Keratinocyte (primary cell): ENCODE measurements at regions not wholly inside any gene's neighbourhood (a gene's known extent, or its start where the extent isn't known, plus 50 kb on each side); places are given as distances from the start of the nearest gene placed in this dataset.

Source experiments
- DNase-seq: peaks from one replicate; pipeline ENCODE4 v3.0.0-alpha.2; 2011; ENCODE audit warnings: low read depth, missing footprints, low spot score
- FAIRE-seq: peaks from 2 replicates; lab custom pipeline; 2011; peaks lifted over from hg19 to GRCh38; lab: Jason Lieb, UNC
- H2AFZ ChIP-seq: 2 replicates; pipeline ENCODE4 v1.6.0; 2012; ENCODE audit warnings: low read length, control low read depth, inconsistent platforms; ENCODE audit not compliant: control insufficient read depth
- H3K27ac ChIP-seq: 2 replicates; pipeline ENCODE4 v1.5.1; 2011; ENCODE audit warnings: low read length; ENCODE audit not compliant: control insufficient read depth, insufficient read depth
- H3K27me3 ChIP-seq: 3 replicates; pipeline ENCODE4 v1.6.0; 2011; ENCODE audit warnings: low read length; ENCODE audit not compliant: control insufficient read depth, insufficient read depth; ENCODE audit errors: extremely low read depth
- H3K36me3 ChIP-seq, 2 experiments: 2 replicates in 1 of 2; 3 replicates in 1 of 2; pipeline ENCODE4 v1.5.1; 2011; ENCODE audit warnings: low read length in 2 of 2, mild to moderate bottlenecking in 1 of 2; ENCODE audit not compliant: control insufficient read depth in 2 of 2, insufficient read depth in 2 of 2; ENCODE audit errors: extremely low read depth in 1 of 2
- H3K4me1 ChIP-seq: 3 replicates; pipeline ENCODE4 v1.5.1; 2011; ENCODE audit warnings: low read length; ENCODE audit not compliant: control insufficient read depth, insufficient read depth; ENCODE audit errors: extremely low read depth
- H3K4me2 ChIP-seq: 3 replicates; pipeline ENCODE4 v1.6.0; 2011; ENCODE audit warnings: low read depth, low read length; ENCODE audit not compliant: control insufficient read depth, insufficient read depth; ENCODE audit errors: extremely low read depth
- H3K4me3 ChIP-seq, 3 experiments: fragments of 200-600 bp in 1 of 3; sonication (generic) in 1 of 3; 2 replicates in 2 of 3; 3 replicates in 1 of 3; pipeline ENCODE4 v1.5.1; 2011 to 2016; ENCODE audit warnings: low read length in 3 of 3, mild to moderate bottlenecking in 3 of 3, control low read depth in 2 of 3, inconsistent platforms in 1 of 3, low read depth in 1 of 3, mixed read lengths in 1 of 3, mixed run types in 1 of 3, moderate library complexity in 1 of 3; ENCODE audit not compliant: control insufficient read depth in 2 of 3, insufficient read depth in 2 of 3; ENCODE audit errors: extremely low read depth in 1 of 3
- H3K79me2 ChIP-seq: 2 replicates; pipeline ENCODE4 v1.6.0; 2012; ENCODE audit warnings: low read length; ENCODE audit not compliant: control insufficient read depth, insufficient read depth
- H3K9ac ChIP-seq: 3 replicates; pipeline ENCODE4 v1.6.0; 2011; ENCODE audit warnings: low read length; ENCODE audit not compliant: control insufficient read depth, insufficient read depth; ENCODE audit errors: extremely low read depth
- H3K9me1 ChIP-seq: 3 replicates; pipeline ENCODE4 v1.6.0; 2011; ENCODE audit warnings: low read length; ENCODE audit not compliant: control insufficient read depth, insufficient read depth; ENCODE audit errors: extremely low read depth
- H3K9me3 ChIP-seq: 2 replicates; pipeline ENCODE4 v1.5.1; 2012; ENCODE audit warnings: low read depth, low read length; ENCODE audit not compliant: control insufficient read depth
- H4K20me1 ChIP-seq: 3 replicates; pipeline ENCODE4 v1.6.0; 2011; ENCODE audit warnings: low read length; ENCODE audit not compliant: control insufficient read depth, insufficient read depth; ENCODE audit errors: extremely low read depth
- CTCF ChIP-seq, 3 experiments: IDR thresholded peaks in 1 of 3; conservative IDR thresholded peaks in 1 of 3; optimal IDR thresholded peaks in 1 of 3; 2 replicates in 2 of 3; 3 replicates in 1 of 3; pipeline versions ENCODE3 to v1.5.1; 2011; ENCODE audit warnings: low read length in 3 of 3, mild to moderate bottlenecking in 3 of 3, moderate library complexity in 2 of 3, control low read depth in 1 of 3, inconsistent platforms in 1 of 3; ENCODE audit not compliant: insufficient read depth in 2 of 3; ENCODE audit errors: extremely low read depth in 1 of 3
- EZH2 ChIP-seq: IDR thresholded peaks from one replicate; pipeline ENCODE4 v1.6.1; 2012; ENCODE audit warnings: inconsistent platforms, mild to moderate bottlenecking, low read length, moderate library complexity
- dilution Hi-C: fragments of 300-500 bp; cut with MboI; formaldehyde crosslinking; loops from one replicate; pipeline ENCODE4 v1.7.0; 2020; ENCODE audit warnings: low sequenced_read_pairs; ENCODE audit not compliant: extremely low pct_ligation_motif_present

- H3K4me3 ChIP-seq: no peak overlapping the region
- H3K9me1 ChIP-seq: no peaks in the 10 kb centered on the region
- H3K79me2 ChIP-seq: no peaks in the 10 kb centered on the region
- no peaks in the 10 kb centered on the region for H4K20me1 ChIP-seq
- H2AFZ ChIP-seq: no peak overlapping the region
- no peak for DNase-seq
- H3K9ac ChIP-seq: no peak overlapping the region
- no peaks in the 10 kb centered on the region for H3K36me3 ChIP-seq
- TF ChIP-seq CTCF (optimal IDR thresholded peaks at IDR 0.05 in 1 of 3, IDR thresholded peaks at IDR 0.05 in 1 of 3, conservative IDR thresholded peaks at IDR 0.05 in 1 of 3; ENCODE audit: extremely low read depth in 1 of 3, insufficient read depth in 2 of 3, low read length in 3 of 3) (no peak), EZH2 (no peak)
- no peak overlapping the region for H3K27ac ChIP-seq
- dilution Hi-C loops: no loop called here
- H3K9me3 ChIP-seq: peaks cover 5% of the 10 kb centered on the region
- no peaks in the 10 kb centered on the region for H3K4me1 ChIP-seq
- H3K4me2 ChIP-seq: no peak overlapping the region
- no peak for FAIRE-seq
- H3K27me3 ChIP-seq: no peaks in the 10 kb centered on the region
These were observed 141.1 kb upstream of the ZXDA start for GRCh38 chrX:58051346-58051745.

DNA sequence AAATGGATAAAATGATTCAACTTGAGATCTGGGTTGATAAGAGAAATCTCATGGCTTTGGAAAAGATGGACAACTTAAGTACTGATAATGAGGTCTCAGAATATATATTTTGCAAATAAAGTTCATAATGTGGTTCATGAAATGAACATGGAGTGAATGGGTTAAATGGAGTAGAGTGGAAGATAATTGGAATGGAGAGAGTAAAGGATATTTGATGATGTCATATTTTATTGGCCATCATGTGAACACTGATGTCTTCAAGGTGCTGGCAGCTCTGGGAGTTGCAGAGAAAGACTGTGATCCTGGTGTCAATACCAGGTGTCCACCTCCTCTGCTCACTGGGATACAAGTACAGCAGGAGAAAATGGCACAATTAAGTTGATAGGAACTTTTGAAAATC lies 133.9 kb upstream of the ZXDA start:
- no peaks in the 10 kb centered on the region for H3K79me2 ChIP-seq
- no peaks in the 10 kb centered on the region for H4K20me1 ChIP-seq
- H2AFZ ChIP-seq: no peak overlapping the region
- no peak overlapping the region for H3K27ac ChIP-seq
- dilution Hi-C loops: no loop called here
- peaks cover 4% of the 10 kb centered on the region for H3K9me3 ChIP-seq
- no peak overlapping the region for H3K4me2 ChIP-seq
- no peaks in the 10 kb centered on the region for H3K4me1 ChIP-seq
- H3K27me3 ChIP-seq: no peaks in the 10 kb centered on the region
- no peak overlapping the region for H3K9ac ChIP-seq
- no peaks in the 10 kb centered on the region for H3K9me1 ChIP-seq
- DNase-seq (no peak), FAIRE-seq (no peak)
- no peaks in the 10 kb centered on the region for H3K36me3 ChIP-seq
- no peak overlapping the region for H3K4me3 ChIP-seq
- no peak for TF ChIP-seq CTCF (optimal IDR thresholded peaks at IDR 0.05 in 1 of 3, IDR thresholded peaks at IDR 0.05 in 1 of 3, conservative IDR thresholded peaks at IDR 0.05 in 1 of 3; ENCODE audit: extremely low read depth in 1 of 3, insufficient read depth in 2 of 3, low read length in 3 of 3)
